ENCODE measurements at regions not wholly inside any gene's neighbourhood (a gene's known extent, or its start where the extent isn't known, plus 50 kb on each side); places are given as distances from the start of the nearest gene placed in this dataset.

- Mint-ChIP-seq H3K9me3 (ENCODE audit: insufficient read depth) (no peaks in the 10 kb centered on the region), H3K27me3 (ENCODE audit: low read depth) (no peaks in the 10 kb centered on the region), H3K27ac (no peak overlapping the region), H3K36me3 (ENCODE audit: low read depth) (no peaks in the 10 kb centered on the region), H3K4me3 (no peak overlapping the region), H3K4me1 (ENCODE audit: low read depth) (no peaks in the 10 kb centered on the region)
- DNase-seq (no peak), ATAC-seq (no peak)
- ChIA-PET POLR2A (no interaction called here), CTCF (no interaction called here)
These were observed 136.1 kb downstream of the C4orf33 start for GRCh38 chr4:129231945-129232588.

DNA sequence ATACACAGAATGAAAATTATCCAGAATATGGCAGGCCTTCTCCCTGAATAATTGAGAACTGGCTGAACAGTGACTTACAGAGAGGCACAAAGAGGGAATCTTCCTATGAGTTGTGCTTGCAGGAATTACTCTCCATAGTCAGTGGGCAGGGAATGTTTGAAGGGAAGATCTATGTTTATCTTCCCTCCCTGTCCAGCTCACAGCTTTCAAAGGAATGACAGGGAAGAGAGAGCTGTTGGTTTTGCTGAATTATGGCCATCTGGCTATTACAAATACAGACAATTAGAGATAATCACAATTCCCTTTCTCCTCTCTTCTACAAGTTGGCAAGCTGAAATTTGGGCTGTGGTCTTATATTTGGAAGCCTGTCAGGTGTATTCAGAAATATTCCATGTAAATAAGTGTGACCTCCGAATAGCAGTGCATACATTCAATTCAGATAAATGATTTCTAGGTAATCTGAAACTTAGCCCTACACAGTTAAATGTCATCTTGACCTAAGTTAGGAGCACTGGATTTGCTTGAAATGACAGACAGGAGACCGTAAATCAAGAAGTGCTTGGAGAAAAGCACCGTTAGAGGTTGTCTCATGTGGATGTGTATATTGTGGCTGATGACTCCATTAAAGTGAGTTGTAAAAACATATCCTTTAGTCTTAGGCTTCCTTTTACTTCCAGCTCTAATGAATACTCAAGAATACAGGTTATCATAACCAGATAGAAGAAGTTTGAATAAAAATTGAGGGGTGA lies 136.8 kb downstream of the C4orf33 start:
- CTCF ChIA-PET: no interaction called here
- H3K27me3 Mint-ChIP-seq (ENCODE audit: low read depth): no peaks in the 10 kb centered on the region
- no peak for ATAC-seq

GRCh38 chr4:129233691-129234090 lies 137.7 kb downstream of the C4orf33 start:
- ChIA-PET CTCF (no interaction called here), POLR2A (interaction anchor here (0.6 kb wide), 1 partner anchor 249 kb away, joined by 3 read pairs; no protein-coding TSS in a partner anchor)
- DNase-seq (no peak), ATAC-seq (no peak)
- H3K27ac Mint-ChIP-seq: no peak overlapping the region
- no peak overlapping the region for H3K4me3 Mint-ChIP-seq
- H3K4me1 Mint-ChIP-seq (ENCODE audit: low read depth): no peaks in the 10 kb centered on the region
- H3K36me3 Mint-ChIP-seq (ENCODE audit: low read depth): no peaks in the 10 kb centered on the region
- H3K9me3 Mint-ChIP-seq (ENCODE audit: insufficient read depth): no peaks in the 10 kb centered on the region
- H3K27me3 Mint-ChIP-seq (ENCODE audit: low read depth): no peaks in the 10 kb centered on the region

More for the DNA sequence above, 136.8 kb downstream of the C4orf33 start:
- Mint-ChIP-seq H3K9me3 (ENCODE audit: insufficient read depth) (no peaks in the 10 kb centered on the region), H3K36me3 (ENCODE audit: low read depth) (no peaks in the 10 kb centered on the region), H3K4me3 (no peak overlapping the region), H3K27ac (no peak overlapping the region), H3K4me1 (ENCODE audit: low read depth) (no peaks in the 10 kb centered on the region)
- DNase-seq: no peak
- POLR2A ChIA-PET: no interaction called here

DNA sequence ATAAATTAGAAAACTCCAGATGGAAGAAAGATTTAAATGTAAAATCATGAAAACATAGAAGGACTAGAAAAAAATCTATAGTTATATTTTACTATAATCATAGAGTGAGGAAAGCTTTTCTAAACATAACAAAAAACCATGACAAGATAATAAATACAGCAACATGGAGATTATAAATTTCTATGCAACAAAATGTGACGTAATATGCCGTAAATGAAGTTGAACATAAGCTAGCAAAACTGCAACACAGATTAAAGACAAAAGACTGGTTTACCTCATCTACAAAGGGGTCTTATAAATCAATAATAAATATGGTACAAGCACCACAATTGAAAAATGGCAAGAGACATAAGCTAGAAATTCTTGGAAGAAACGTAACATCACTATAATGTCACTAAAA lies 140.4 kb downstream of the C4orf33 start:
- CTCF ChIA-PET: no interaction called here
- H3K4me1 Mint-ChIP-seq (ENCODE audit: low read depth): no peaks in the 10 kb centered on the region
- H3K36me3 Mint-ChIP-seq (ENCODE audit: low read depth): no peaks in the 10 kb centered on the region
- no peak for ATAC-seq
- H3K4me3 Mint-ChIP-seq: no peak overlapping the region
- peaks cover 3% of the 10 kb centered on the region for H3K27me3 Mint-ChIP-seq (ENCODE audit: low read depth)
- no peak overlapping the region for H3K27ac Mint-ChIP-seq
- POLR2A ChIA-PET: no interaction called here
- H3K9me3 Mint-ChIP-seq (ENCODE audit: insufficient read depth): no peaks in the 10 kb centered on the region
- DNase-seq: no peak

DNA sequence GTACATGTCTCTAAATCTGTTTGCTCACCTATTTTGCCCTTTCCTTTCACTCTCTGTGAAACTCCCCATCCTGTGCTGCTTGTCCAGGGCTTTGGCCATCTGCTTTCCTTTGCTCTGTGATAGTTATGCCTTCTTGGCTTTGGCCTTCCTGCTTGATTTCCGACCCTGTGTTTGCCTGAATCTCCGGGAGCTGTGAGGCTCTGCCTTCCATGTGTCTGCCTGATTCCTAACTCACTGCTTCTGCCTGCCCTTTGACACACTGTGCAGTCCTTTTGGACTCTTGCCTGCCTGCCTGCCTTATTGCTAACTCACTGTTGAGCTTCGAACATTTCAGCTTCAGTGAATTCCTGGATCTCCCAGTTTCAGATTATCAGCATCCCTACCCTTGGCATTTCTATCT lies 143.1 kb downstream of the C4orf33 start:
- no peaks in the 10 kb centered on the region for H3K9me3 Mint-ChIP-seq (ENCODE audit: insufficient read depth)
- ChIA-PET CTCF (no interaction called here), POLR2A (no interaction called here)
- DNase-seq (no peak), ATAC-seq (no peak)
- H3K4me3 Mint-ChIP-seq: no peak overlapping the region
- H3K27ac Mint-ChIP-seq: no peak overlapping the region
- H3K27me3 Mint-ChIP-seq (ENCODE audit: low read depth): peaks cover 3% of the 10 kb centered on the region
- H3K4me1 Mint-ChIP-seq (ENCODE audit: low read depth): no peaks in the 10 kb centered on the region
- no peaks in the 10 kb centered on the region for H3K36me3 Mint-ChIP-seq (ENCODE audit: low read depth)

GRCh38 chr4:129240816-129241215 lies 144.9 kb downstream of the C4orf33 start:
- ChIA-PET CTCF (no interaction called here), POLR2A (no interaction called here)
- H3K9me3 Mint-ChIP-seq (ENCODE audit: insufficient read depth): no peaks in the 10 kb centered on the region
- H3K27ac Mint-ChIP-seq: no peak overlapping the region
- H3K36me3 Mint-ChIP-seq (ENCODE audit: low read depth): no peaks in the 10 kb centered on the region
- no peaks in the 10 kb centered on the region for H3K4me1 Mint-ChIP-seq (ENCODE audit: low read depth)
- DNase-seq: no peak
- ATAC-seq: no peak
- no peak overlapping the region for H3K4me3 Mint-ChIP-seq
- peaks cover 6% of the 10 kb centered on the region for H3K27me3 Mint-ChIP-seq (ENCODE audit: low read depth)

DNA sequence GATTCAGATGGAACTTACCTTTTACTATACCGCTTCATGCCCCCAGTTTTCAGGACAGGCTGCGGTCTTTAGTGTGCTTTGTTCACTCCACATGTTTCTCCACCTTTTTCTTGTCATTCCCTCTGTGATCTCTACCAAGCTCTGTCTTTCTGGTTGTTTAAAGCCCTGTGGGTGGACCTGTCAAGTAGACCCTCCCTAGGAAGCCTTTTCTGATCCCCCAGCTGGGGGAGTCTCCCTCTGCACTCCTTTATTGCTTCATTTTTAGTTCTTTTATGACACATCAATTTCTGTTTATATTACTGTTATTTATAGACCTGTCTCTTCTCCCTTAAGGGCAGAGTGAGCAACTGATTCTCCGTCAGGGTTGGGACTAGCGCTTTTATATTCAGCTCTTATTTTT lies 150.2 kb downstream of the C4orf33 start:
- H3K27me3 Mint-ChIP-seq (ENCODE audit: low read depth): peaks cover 3% of the 10 kb centered on the region
- DNase-seq (no peak), ATAC-seq (no peak)
- H3K4me3 Mint-ChIP-seq: no peak overlapping the region
- CTCF ChIA-PET: no interaction called here
- H3K4me1 Mint-ChIP-seq (ENCODE audit: low read depth): no peaks in the 10 kb centered on the region
- no peaks in the 10 kb centered on the region for H3K9me3 Mint-ChIP-seq (ENCODE audit: insufficient read depth)
- POLR2A ChIA-PET: no interaction called here
- H3K36me3 Mint-ChIP-seq (ENCODE audit: low read depth): no peaks in the 10 kb centered on the region
- no peak overlapping the region for H3K27ac Mint-ChIP-seq

DNA sequence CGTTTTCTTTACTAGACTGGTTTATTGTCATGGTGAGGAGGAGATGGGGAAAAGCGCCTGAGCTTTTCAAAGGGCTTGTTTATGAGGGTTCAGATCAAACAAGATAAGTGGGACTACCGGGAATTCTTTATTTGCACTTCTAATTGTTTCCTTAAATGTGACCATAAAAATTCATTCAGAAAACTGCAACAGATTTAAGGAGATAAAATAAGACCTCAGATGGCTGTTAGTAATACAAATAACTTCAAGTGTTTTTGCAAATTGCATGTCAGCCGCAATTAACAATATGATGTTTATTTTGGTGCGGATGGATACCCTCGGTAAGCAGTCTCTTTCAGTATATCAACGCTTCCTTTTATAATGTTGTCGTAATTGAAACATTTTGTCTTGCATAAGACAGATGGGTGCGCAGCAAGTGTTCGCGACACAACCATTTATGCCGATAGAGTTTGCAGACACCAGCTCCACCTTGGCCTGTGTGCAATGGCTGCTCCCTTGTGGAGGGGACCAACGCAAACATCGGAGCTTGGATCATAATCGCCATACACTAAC lies 151.0 kb downstream of the C4orf33 start:
- H3K36me3 Mint-ChIP-seq (ENCODE audit: low read depth): no peaks in the 10 kb centered on the region
- no peaks in the 10 kb centered on the region for H3K4me1 Mint-ChIP-seq (ENCODE audit: low read depth)
- H3K27ac Mint-ChIP-seq: no peak overlapping the region
- no peaks in the 10 kb centered on the region for H3K9me3 Mint-ChIP-seq (ENCODE audit: insufficient read depth)
- peaks cover 3% of the 10 kb centered on the region for H3K27me3 Mint-ChIP-seq (ENCODE audit: low read depth)
- H3K4me3 Mint-ChIP-seq: no peak overlapping the region
- ATAC-seq (no peak), DNase-seq (no peak)
- ChIA-PET POLR2A (no interaction called here), CTCF (no interaction called here)

GRCh38 chr4:129248621-129249020 lies 152.7 kb downstream of the C4orf33 start:
- DNase-seq: no peak
- ChIA-PET POLR2A (no interaction called here), CTCF (no interaction called here)
- ATAC-seq: no peak
- Mint-ChIP-seq H3K27me3 (ENCODE audit: low read depth) (peaks cover 4% of the 10 kb centered on the region), H3K4me1 (ENCODE audit: low read depth) (no peaks in the 10 kb centered on the region), H3K36me3 (ENCODE audit: low read depth) (no peaks in the 10 kb centered on the region), H3K27ac (no peak overlapping the region), H3K4me3 (no peak overlapping the region), H3K9me3 (ENCODE audit: insufficient read depth) (no peaks in the 10 kb centered on the region)

- DNase-seq: no peak
- POLR2A ChIA-PET: no interaction called here
These were observed 158.2 kb downstream of the C4orf33 start for GRCh38 chr4:129254126-129254525.

DNA sequence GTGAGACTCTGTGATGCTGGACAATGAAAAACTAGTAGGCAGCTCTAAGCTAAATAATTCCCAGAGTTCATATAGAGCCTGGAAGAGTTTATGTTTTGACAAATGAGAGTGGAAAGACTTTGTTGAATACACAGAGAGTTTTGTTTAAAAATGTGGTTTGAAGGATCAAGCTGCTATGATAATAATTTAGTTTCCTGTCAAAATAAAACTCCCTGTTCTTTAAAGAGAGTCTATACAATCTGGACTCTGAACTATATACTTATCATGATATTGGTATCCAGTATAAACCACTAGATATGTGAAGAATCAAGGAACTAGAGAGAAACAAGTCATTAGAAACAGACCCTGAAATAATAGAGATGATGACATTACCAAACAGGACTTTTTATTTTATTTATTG lies 158.6 kb downstream of the C4orf33 start:
- Mint-ChIP-seq H3K4me1 (ENCODE audit: low read depth) (no peaks in the 10 kb centered on the region), H3K36me3 (ENCODE audit: low read depth) (no peaks in the 10 kb centered on the region), H3K9me3 (ENCODE audit: insufficient read depth) (no peaks in the 10 kb centered on the region), H3K27me3 (ENCODE audit: low read depth) (peaks cover 3% of the 10 kb centered on the region), H3K4me3 (no peak overlapping the region), H3K27ac (no peak overlapping the region)
- POLR2A ChIA-PET: no interaction called here
- ATAC-seq (no peak), DNase-seq (no peak)
- CTCF ChIA-PET: no interaction called here

More at GRCh38 chr4:129254126-129254525, 158.2 kb downstream of the C4orf33 start:
- H3K27ac Mint-ChIP-seq: no peak overlapping the region
- no peak overlapping the region for H3K4me3 Mint-ChIP-seq
- no peaks in the 10 kb centered on the region for H3K9me3 Mint-ChIP-seq (ENCODE audit: insufficient read depth)
- ATAC-seq: no peak
- no peaks in the 10 kb centered on the region for H3K36me3 Mint-ChIP-seq (ENCODE audit: low read depth)
- no peaks in the 10 kb centered on the region for H3K4me1 Mint-ChIP-seq (ENCODE audit: low read depth)
- peaks cover 2% of the 10 kb centered on the region for H3K27me3 Mint-ChIP-seq (ENCODE audit: low read depth)
- CTCF ChIA-PET: no interaction called here

GRCh38 chr4:129261584-129261983 lies 165.6 kb downstream of the C4orf33 start:
- DNase-seq: no peak
- Mint-ChIP-seq H3K36me3 (ENCODE audit: low read depth) (no peaks in the 10 kb centered on the region), H3K4me1 (ENCODE audit: low read depth) (peaks cover 6% of the 10 kb centered on the region), H3K27ac (no peak overlapping the region), H3K9me3 (ENCODE audit: insufficient read depth) (no peaks in the 10 kb centered on the region), H3K27me3 (ENCODE audit: low read depth) (peaks cover 4% of the 10 kb centered on the region), H3K4me3 (no peak overlapping the region)
- ATAC-seq: no peak
- ChIA-PET CTCF (no interaction called here), POLR2A (no interaction called here)
